ENCODE measurements at regions not wholly inside any gene's neighbourhood (a gene's known extent, or its start where the extent isn't known, plus 50 kb on each side); places are given as distances from the start of the nearest gene placed in this dataset.

- no peak for DNase-seq (ENCODE audit: low spot score)
These were observed 91.5 kb upstream of the TUT7 start for GRCh38 chr9:86445671-86446070.

DNA sequence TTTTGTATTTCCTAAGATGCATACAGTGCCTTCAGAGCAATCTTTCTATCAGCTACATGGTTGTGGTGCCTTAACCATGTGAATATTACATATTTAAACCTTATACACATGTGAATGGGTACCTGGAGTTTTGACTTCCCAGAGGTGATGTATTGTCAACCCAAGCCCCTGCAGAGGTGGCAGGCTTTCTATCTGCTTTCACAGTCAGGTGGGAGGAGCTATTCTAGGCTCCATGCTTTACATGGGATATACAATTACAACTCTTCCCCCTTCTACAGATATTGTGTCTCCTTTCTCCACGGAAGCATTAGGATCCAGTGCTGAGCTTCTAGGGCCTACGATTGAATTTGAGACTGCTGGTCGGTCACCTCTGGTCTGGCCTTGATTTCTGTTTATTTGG is 89.8 kb upstream of the TUT7 start:
- no peak for DNase-seq (ENCODE audit: low spot score)

- DNase-seq (ENCODE audit: low spot score): peak; percentile 71
These were observed 80.0 kb upstream of the TUT7 start for GRCh38 chr9:86434039-86434726.

- DNase-seq (ENCODE audit: low spot score): peak; percentile 19
These were observed 70.2 kb upstream of the TUT7 start for GRCh38 chr9:86424251-86424891.

DNA sequence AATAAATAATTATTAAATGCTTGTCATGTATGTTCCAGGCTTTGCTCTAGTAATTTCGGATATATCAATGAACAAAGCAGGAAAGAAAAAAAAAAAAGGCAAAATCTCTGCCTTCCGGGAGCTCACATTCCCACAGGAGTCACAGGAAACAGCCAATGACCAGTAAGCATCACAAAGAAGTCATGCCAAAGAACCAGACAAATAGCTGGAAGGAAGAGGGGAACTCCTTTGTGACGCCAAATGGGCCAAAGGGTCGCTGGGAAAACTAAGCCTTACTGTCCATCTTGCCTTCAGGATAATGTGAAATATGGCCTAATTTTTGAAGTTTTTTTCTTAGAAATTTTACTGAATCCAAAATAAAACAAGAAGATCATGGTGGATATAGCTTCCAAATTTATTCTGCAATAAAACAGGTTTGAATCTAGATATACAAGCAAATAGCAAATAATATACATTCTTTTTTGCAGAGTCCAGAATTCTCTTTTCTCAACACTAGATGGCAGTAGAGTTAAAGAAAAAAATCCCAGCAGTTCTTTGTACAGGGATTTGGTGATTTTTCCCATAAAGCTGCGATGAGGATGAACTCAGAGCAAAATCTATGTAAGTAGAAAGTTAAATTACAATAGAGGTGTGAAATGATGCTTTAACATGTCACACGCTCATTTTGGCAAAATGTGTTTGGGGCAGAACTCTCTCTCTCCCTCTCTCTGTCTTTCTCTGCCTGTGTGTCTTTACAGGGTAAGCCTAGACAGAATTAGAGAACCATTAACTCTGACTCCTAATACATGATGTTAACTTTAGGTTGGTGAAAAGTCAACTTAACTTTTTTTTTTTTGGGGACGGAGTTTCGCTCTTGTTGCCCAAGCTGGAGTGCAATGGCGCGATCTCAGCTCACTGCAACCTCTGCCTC is 60.0 kb upstream of the TUT7 start:
- peak; percentile 60 for DNase-seq (ENCODE audit: low spot score)

DNA sequence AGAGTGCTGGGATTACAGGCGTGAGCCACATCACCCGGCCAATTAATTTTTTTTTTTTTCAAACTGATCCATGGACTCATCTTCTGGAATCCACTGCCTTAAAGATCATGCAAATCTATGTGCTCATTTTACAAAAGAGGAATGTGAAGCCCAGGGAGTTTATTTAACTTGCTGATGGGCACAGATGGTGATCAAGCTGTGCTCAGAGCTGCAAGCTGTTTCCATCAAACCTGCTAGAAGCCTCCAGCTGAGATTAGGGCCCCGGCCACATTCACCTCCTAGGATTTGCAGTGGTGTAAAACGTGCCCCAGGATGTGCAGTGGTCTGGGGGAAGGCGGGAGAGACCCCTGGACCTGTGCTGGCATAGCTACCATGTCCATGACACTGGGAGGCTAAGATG is 56.1 kb upstream of the TUT7 start:
- DNase-seq (ENCODE audit: low spot score): no peak

- DNase-seq (ENCODE audit: low spot score): no peak
These were observed 53.9 kb upstream of the TUT7 start for GRCh38 chr9:86408121-86408520.

- peak; percentile 40 for DNase-seq (ENCODE audit: low spot score)
These were observed 52.8 kb upstream of the TUT7 start for GRCh38 chr9:86407022-86407421.

GRCh38 chr9:86406366-86406765 is 52.2 kb upstream of the TUT7 start:
- DNase-seq (ENCODE audit: low spot score): peak; percentile 62

- peak; percentile 82 for DNase-seq (ENCODE audit: low spot score)
These were observed 51.7 kb upstream of the TUT7 start for GRCh38 chr9:86405926-86406325.

- DNase-seq (ENCODE audit: low spot score): no peak
These were observed 50.9 kb upstream of the TUT7 start for GRCh38 chr9:86405086-86405491.

Measured in AG08395 (cell line).